ENCODE measurements at regions not wholly inside any gene's neighbourhood (a gene's known extent, or its start where the extent isn't known, plus 50 kb on each side); places are given as distances from the start of the nearest gene placed in this dataset.

DNA sequence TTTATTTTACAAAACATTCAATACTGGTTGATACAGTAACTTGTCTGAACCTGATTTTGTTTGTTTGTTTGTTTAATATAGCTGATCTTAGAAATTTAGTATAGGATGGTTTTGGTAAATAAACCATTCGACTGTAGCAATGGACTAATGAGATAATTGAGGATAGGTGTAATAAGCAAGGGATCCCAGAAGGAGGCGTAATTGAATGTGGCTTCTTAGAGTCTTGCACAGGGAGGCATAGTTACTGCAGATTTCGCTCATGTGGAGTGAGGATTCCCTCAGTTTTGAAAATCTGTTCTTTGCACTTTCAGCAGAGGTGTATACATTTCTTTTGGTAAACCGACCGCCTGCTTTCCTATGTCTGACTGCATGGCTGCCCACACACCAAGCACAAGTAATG is 709.6 kb downstream of the SOCS6 start:
- peak; percentile 3 for DNase-seq (ENCODE audit: extremely low spot score)
- ChIA-PET CTCF (no interaction called here), POLR2A (no interaction called here)
- no peak for TF ChIP-seq TARDBP (IDR thresholded peaks at IDR 0.05)
- no peak for TF ChIP-seq CTBP1 (IDR thresholded peaks at IDR 0.05; ENCODE audit: borderline replicate concordance)
- no peak for TF ChIP-seq LEF1 (IDR thresholded peaks at IDR 0.05; ENCODE audit: borderline replicate concordance)

DNA sequence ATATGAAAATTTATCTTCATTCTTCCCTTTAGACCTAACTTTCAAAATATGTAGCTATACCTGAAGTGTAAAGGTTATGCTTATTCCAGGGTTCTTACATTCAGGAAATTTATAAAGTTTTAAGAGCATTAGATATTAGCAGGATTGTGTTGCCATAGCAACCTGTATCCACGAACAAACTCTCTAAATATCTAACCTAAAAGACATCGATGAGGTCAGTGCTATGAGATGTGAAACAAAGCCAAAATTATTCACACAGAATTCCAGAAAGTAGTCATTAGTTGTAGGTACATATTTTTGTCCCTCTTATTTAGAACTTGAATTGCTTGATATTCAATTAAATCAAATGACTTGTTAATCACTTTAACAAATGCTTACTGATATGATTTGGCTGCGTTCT is 705.3 kb downstream of the SOCS6 start:
- DNase-seq (ENCODE audit: extremely low spot score) = no peak
- CTCF ChIA-PET = no interaction called here
- TF ChIP-seq CTBP1 (IDR thresholded peaks at IDR 0.05; ENCODE audit: borderline replicate concordance) = no peak
- no peak for TF ChIP-seq HDGF (IDR thresholded peaks at IDR 0.05; ENCODE audit: borderline replicate concordance)
- TF ChIP-seq LEF1 (IDR thresholded peaks at IDR 0.05; ENCODE audit: borderline replicate concordance) = no peak
- TF ChIP-seq FOXA1 (IDR thresholded peaks at IDR 0.05) = no peak
- TF ChIP-seq FOXM1 (IDR thresholded peaks at IDR 0.05; ENCODE audit: borderline replicate concordance) = no peak
- TF ChIP-seq NFRKB (IDR thresholded peaks at IDR 0.05) = no peak
- no peak for TF ChIP-seq ARNT (IDR thresholded peaks at IDR 0.05)
- TF ChIP-seq SP1 (IDR thresholded peaks at IDR 0.05) = no peak
- TF ChIP-seq ELF4 (IDR thresholded peaks at IDR 0.05) = no peak
- TF ChIP-seq FOXK2 (IDR thresholded peaks at IDR 0.05) = no peak
- no peak for TF ChIP-seq SUZ12 (IDR thresholded peaks at IDR 0.05)
- POLR2A ChIA-PET = no interaction called here

DNA sequence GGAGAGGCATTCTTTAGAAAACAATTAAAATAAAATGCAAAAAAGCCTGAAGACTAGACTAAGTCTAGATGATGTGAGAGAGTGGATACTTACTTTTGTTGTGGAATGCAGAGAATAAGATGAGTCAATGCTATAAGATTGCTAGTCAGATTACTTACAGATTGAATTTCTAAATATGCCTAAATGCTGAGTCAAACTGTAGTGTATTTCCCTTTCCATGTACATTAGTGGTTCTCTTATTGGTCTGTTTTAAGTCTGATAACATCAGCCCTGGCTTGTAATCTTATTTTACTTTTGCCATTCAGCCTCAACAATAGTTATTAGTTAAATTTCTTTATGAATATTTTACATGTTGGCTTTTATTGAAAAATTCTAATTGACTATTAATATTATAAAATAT is 702.7 kb downstream of the SOCS6 start:
- TF ChIP-seq HDGF (IDR thresholded peaks at IDR 0.05; ENCODE audit: borderline replicate concordance) (no peak), SP1 (IDR thresholded peaks at IDR 0.05) (no peak), FOXA1 (IDR thresholded peaks at IDR 0.05) (no peak), FOXK2 (IDR thresholded peaks at IDR 0.05) (no peak), L3MBTL2 (conservative IDR thresholded peaks at IDR 0.05) (no peak), LEF1 (IDR thresholded peaks at IDR 0.05; ENCODE audit: borderline replicate concordance) (no peak), ZNF384 (IDR thresholded peaks at IDR 0.05) (no peak), CTBP1 (IDR thresholded peaks at IDR 0.05; ENCODE audit: borderline replicate concordance) (no peak), NFRKB (IDR thresholded peaks at IDR 0.05) (no peak), BHLHE40 (IDR thresholded peaks at IDR 0.05; ENCODE audit: borderline replicate concordance) (no peak), TARDBP (IDR thresholded peaks at IDR 0.05) (no peak), ARNT (IDR thresholded peaks at IDR 0.05) (no peak), SUZ12 (IDR thresholded peaks at IDR 0.05) (no peak)
- TF ChIP-seq, protein P1, sequence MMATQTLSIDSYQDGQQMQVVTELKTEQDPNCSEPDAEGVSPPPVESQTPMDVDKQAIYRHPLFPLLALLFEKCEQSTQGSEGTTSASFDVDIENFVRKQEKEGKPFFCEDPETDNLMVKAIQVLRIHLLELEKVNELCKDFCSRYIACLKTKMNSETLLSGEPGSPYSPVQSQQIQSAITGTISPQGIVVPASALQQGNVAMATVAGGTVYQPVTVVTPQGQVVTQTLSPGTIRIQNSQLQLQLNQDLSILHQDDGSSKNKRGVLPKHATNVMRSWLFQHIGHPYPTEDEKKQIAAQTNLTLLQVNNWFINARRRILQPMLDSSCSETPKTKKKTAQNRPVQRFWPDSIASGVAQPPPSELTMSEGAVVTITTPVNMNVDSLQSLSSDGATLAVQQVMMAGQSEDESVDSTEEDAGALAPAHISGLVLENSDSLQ (IDR thresholded peaks at IDR 0.05) = no peak
- POLR2A ChIA-PET = no interaction called here
- CTCF ChIA-PET = no interaction called here
- no peak for DNase-seq (ENCODE audit: extremely low spot score)

DNA sequence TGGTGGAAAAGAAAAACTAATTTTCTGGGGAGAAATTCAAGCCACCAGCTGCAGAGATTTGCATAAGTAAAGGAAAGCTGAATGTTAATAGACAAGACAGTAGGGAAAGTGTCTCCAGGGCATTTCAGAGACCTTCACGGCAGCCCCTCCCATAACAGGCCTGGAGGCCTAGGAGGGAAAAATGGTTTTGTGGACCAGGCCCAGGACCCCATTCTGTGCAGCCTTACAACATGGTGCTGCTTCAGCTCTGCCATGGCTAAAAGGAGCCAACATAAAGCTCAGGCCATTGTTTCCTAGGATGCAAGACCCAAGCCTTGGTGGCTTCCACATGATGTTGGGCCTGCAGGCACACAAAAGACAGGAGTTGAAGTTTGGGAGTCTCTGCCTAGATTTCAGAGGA is 697.1 kb downstream of the SOCS6 start:
- DNase-seq (ENCODE audit: extremely low spot score) = no peak
- ChIA-PET CTCF (no interaction called here), POLR2A (no interaction called here)
- TF ChIP-seq ELF4 (IDR thresholded peaks at IDR 0.05) = no peak
- no peak for TF ChIP-seq NFRKB (IDR thresholded peaks at IDR 0.05)
- no peak for TF ChIP-seq TARDBP (IDR thresholded peaks at IDR 0.05)
- TF ChIP-seq SP1 (IDR thresholded peaks at IDR 0.05) = no peak
- TF ChIP-seq SUZ12 (IDR thresholded peaks at IDR 0.05) = no peak
- TF ChIP-seq, protein P1 (IDR thresholded peaks at IDR 0.05) = no peak
- TF ChIP-seq ARNT (IDR thresholded peaks at IDR 0.05) = no peak
- TF ChIP-seq HDGF (IDR thresholded peaks at IDR 0.05; ENCODE audit: borderline replicate concordance) = no peak
- no peak for TF ChIP-seq BHLHE40 (IDR thresholded peaks at IDR 0.05; ENCODE audit: borderline replicate concordance)
- no peak for TF ChIP-seq LEF1 (IDR thresholded peaks at IDR 0.05; ENCODE audit: borderline replicate concordance)
- TF ChIP-seq FOXM1 (IDR thresholded peaks at IDR 0.05; ENCODE audit: borderline replicate concordance) = no peak
- no peak for TF ChIP-seq FOXK2 (IDR thresholded peaks at IDR 0.05)
- no peak for TF ChIP-seq L3MBTL2 (conservative IDR thresholded peaks at IDR 0.05)
- TF ChIP-seq FOXA1 (IDR thresholded peaks at IDR 0.05) = no peak

DNA sequence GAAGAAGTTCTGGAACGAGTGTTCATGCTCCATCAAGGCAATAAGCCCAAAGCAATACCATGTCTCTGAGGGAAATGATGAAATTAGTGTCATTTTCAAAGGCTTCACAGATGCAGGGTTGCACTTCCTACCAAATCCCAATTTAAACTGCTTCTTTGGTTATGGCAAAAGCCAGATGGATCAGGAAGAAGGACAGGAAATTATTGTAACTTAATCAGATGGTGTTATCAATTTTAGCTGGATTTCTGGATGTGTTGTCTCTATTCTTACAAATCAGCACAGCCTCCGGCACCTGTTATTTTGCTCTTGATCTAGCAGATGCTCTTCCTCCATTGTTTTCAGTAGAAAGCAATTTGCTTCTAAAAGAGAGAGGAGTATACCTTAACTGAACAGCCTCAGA is 693.4 kb downstream of the SOCS6 start:
- ChIA-PET POLR2A (no interaction called here), CTCF (no interaction called here)
- TF ChIP-seq ELF4 (IDR thresholded peaks at IDR 0.05) (no peak), NFRKB (IDR thresholded peaks at IDR 0.05) (no peak), FOXA1 (IDR thresholded peaks at IDR 0.05) (no peak), FOXM1 (IDR thresholded peaks at IDR 0.05; ENCODE audit: borderline replicate concordance) (no peak), LEF1 (IDR thresholded peaks at IDR 0.05; ENCODE audit: borderline replicate concordance) (no peak), CTBP1 (IDR thresholded peaks at IDR 0.05; ENCODE audit: borderline replicate concordance) (no peak), SUZ12 (IDR thresholded peaks at IDR 0.05) (no peak), L3MBTL2 (conservative IDR thresholded peaks at IDR 0.05) (no peak), FOXK2 (IDR thresholded peaks at IDR 0.05) (no peak)
- TF ChIP-seq, protein P1 (IDR thresholded peaks at IDR 0.05) = no peak
- no peak for DNase-seq (ENCODE audit: extremely low spot score)

DNA sequence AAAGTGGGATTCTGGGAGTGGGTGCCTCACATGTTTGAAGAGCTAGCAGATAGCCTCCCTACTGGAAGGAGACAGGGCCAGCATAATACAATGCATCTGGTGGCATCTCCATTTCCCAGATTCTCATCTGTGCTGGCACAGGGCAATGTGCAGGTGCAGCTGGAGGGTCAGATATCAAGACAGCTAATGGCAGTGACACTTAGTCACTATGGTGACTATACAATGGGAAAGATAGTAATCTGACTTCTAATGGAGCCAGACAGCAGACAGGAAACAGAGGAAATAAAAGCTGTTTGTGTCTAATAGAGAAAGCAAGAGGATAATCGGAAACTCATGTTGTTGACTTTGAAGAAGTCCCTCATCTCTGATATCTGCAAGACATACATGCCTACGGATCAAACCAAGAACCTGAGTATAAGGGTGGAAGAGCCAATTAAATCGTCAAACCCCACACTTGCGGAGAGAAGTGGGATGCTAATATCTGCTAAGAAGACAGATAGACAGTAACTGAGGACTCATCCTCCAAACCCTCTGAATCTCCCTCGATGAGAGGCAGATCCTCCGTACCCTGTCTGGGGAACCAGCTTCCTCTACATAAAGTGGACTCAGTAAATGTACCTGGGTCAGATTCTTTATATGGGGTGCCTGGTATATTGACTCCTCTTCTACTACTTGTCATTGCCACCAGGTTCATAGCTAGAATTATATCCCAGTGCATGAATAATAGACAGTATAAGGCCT is 692.7 kb downstream of the SOCS6 start:
- POLR2A ChIA-PET = no interaction called here

More for the DNA sequence above, 692.7 kb downstream of the SOCS6 start:
- CTCF ChIA-PET = no interaction called here
- DNase-seq (ENCODE audit: extremely low spot score) = no peak
- TF ChIP-seq SP1 (IDR thresholded peaks at IDR 0.05) = no peak
- no peak for TF ChIP-seq CTBP1 (IDR thresholded peaks at IDR 0.05; ENCODE audit: borderline replicate concordance)
- TF ChIP-seq L3MBTL2 (conservative IDR thresholded peaks at IDR 0.05) = no peak
- no peak for TF ChIP-seq FOXK2 (IDR thresholded peaks at IDR 0.05)
- no peak for TF ChIP-seq FOXM1 (IDR thresholded peaks at IDR 0.05; ENCODE audit: borderline replicate concordance)
- TF ChIP-seq ARNT (IDR thresholded peaks at IDR 0.05) = no peak
- no peak for TF ChIP-seq FOXA1 (IDR thresholded peaks at IDR 0.05)
